HG03571 (cell line): ENCODE measurements at regions not wholly inside any gene's neighbourhood (a gene's known extent, or its start where the extent isn't known, plus 50 kb on each side); places are given as distances from the start of the nearest gene placed in this dataset.
"Not testable (repeated sequence)": the region's sequence is repeated elsewhere in the genome, so short reads cannot be mapped to it uniquely, and the experiment has no call there.

Experiments used
- ATAC-seq: cut with Tn5 transposase; IDR thresholded peaks from one replicate; pipeline ENCODE4 v1.9.1; 2021; ENCODE audit not compliant: unreplicated experiment

DNA sequence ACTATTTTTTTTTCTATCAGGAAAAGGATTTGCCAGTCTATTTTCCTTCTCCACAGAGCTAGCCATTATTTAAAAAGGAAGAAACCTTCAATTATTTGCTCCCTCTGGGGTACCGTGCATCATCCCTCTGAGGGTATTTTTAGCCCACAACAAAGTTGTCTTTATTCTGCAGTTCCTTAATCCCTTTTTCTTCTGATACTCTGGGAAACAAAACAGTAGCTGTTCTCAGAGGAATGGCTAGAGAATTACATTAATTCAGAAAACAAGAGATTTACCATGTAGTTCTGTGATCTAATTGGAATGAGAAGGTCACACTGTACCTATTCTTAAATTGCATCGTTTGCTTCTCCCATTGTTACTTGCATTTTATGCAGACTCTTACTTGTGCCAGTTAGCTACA is 1056.7 kb downstream of the STIM2 start:
- no peak for ATAC-seq

DNA sequence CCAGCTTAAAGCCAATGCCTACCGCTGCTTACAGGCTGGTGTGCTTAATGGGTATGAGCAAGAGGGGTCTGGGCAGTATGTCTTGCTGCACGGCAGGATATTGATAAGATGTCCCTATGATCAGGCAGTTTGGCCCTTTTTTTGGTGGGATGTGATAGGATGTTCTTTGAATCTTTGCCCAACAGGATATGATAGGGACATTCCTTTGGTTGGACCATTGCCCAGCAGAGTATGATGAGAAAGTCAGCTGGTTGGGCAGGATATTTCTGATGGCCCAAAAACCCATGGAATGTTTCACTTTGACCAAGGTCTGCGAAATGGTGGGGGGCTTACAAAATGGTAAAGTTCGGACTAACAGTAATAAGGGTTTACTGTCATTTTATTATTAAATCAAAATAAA is 1060.6 kb downstream of the STIM2 start:
- ATAC-seq: no peak

DNA sequence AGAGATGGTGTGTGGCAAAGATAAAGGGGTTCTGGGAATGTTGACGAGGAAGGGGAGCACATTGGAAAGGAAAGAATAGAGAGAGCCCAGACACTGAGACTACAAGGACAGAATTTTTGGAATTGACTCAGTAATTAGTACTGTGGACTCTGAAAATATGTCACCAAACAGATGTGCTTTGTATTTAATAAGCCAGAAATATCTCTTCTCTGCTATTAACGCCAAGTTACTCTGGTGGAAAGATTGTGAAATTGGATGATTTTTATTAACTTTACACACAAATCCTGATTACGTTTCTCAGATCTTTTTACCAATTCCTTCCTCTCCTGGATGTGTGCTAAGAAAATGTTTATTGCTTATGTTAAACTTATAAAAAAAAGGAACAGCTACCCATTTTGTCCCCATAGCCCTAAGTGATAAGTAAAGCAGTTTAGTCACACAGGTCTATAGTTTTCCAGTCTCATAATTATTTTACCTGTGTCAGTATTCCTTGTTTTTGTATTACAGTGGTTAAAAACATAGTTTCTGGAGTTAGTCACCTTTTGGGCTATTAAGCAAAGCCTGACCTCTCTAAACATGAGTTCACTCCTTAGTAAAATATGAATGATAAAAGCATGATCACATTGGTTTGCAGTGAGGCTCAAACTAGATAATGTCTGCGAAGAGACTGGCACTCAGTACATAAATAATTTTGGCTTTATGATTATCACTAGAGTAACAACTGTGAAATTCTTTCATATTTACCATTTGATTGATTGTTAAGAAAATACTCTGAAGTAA is 1068.3 kb downstream of the STIM2 start:
- ATAC-seq: no peak

DNA sequence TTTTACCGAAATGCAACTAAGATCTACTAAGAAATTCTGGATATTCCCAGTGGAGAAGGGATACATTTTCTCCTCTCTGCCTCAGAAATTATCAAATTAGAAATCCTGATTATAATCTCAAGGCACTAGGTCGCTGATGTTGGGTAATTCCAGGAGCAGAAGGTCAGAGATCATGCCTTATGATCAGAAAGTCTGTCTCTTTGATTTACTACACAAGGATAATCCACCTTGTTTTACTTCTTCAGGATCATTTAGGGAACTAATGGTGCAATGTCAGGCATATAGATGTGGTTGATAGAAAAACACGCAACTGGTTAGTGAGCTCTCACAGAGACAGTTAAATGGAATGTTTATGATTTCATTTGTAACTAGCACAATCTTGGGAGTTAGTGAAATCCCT is 1069.7 kb downstream of the STIM2 start:
- ATAC-seq: no peak

DNA sequence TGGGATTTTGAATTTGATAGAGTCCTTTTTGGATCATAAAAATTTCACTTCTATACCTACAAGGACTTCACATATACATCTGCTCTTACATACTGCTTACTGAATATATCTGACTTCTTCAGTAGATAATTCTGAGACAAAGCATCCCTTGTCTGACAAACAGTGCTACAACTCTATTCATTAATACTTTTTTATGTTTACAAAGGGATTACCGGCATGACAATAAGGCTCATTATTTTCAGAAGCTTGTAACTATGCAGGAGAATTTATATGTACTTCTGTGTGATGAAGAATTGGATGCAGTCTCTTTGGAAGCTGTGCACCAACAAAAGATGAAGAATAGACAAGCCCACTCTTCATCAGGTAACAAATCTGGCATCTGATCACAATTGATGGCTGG is 1070.3 kb downstream of the STIM2 start:
- ATAC-seq: no peak

DNA sequence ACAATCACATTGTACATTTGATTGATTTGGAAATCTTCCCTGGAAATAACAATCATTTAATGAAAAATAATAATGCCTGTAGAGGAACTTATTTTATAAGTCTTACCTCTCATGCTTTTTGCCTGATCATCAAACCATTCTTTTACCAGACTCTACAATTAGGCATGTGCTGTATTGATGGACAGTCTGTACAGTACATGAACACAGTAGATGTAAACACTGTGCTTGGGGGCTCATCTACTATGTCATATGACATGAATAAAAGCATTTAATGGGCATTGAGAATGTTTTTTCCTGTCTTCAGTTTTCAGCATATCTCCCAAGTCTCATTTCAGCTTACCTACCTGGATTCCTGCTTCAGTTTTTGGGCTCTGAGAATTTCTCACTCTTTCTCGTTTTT is 1070.9 kb downstream of the STIM2 start:
- ATAC-seq: no peak

DNA sequence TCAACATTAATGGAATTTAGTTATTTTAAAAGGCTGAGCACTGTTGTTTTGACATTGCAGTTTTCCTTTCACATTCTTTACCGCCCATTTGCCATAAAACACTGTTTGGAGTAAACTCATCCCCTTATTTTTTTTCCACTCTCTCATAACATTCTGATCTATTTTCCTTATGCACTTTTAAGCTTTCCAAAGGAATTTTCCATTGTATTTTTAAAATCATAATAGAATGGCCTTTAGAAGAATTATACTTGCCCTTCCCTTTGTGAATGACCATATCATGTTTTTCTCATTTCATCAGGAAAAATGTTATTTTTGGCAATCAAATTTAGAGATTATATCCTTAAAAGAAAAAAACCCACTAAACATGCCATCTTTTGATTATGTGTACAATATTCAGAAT is 1074.2 kb downstream of the STIM2 start:
- ATAC-seq: no peak

DNA sequence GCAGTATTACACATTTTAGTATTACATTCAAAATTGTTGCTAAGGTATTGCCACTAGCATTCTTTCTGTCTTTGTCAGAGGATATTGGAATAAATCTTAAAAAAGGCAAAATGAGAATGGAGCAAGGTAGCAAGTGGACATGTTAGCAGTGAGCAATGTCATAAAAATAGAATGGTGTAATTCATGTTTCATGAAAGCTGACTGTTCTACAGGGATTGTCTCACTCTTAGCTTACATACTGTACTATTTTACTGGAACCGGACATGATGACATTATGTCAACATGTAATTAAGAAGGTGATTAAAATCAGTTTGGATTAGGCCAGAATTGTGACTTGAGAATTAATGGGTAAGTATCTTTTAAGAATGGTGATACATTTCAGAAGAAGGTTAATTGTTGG is 1086.2 kb downstream of the STIM2 start:
- no peak for ATAC-seq

DNA sequence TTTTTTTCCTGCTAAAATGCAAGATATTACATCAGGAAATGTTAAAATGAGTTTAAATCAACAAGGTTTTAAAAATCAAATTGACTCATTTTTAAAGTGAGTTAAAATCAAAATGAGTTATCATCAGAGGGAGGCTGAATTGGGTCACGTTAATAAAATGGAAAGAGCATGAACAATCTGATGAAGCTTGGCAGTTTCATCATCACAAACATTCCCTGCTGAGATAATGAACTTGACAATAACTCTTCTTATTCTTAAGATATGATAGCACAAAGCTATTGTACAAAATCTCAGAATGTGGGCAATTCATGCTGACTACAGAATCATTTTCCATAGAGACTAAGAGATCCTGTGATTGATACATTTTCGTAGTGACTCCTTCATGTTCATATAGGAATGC is 1086.7 kb downstream of the STIM2 start:
- ATAC-seq: no peak

DNA sequence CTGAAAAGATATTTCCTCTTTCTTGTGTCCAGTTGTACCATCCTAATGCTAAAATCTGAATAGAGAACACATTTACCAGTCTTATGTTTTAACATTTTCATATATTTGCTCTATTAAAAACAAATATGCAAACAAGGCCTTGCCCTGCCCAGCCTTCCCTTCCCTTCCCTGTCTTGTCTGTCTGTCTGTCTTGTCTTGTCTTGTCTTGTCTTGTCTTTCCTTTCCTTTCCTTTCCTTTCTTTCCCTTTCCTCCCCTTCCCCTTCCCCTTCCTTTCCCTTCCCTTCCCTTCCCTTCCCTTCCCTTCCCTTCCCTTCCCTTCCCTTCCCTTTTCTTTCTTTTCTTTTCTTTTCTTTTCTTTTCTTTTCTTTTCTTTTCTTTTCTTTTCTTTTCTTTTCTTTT is 1103.5 kb downstream of the STIM2 start:
- ATAC-seq: no peak

DNA sequence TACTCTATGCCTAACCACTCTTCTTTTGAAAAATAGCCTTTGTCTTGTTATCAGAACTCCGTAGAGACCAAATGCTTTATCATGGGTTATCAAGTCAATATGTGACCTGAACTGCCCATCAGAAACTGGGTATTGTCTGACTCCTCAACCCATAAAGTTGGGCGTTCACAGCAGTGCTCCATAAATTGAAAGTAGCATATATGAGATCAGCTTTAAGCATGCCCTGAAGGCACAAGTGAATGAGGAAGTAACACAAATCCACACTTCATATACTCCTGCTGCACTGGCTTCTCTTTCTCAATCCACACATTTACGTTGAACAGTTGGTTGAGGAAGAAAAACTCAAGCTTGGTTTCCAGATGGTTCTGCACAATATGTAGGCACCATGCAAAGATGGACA is 1106.0 kb downstream of the STIM2 start:
- no peak for ATAC-seq

DNA sequence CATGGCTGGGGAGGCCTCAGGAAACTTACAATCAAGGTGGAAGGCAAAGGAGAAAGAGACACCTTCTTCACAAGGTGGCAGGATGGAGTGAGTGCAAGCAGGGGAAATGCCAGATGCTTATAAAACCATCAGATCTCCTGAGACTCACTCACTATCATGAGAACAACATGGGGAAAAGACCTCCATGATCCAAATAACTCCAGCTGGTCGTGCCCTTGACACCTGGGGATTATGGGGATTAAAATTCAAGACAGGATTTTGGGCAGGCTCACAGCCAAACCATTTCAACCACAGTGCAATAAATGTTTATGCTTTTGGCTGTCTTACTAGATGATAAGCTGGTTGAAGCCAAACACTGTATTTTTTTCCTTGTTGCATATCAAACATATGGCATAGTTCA is 1112.4 kb downstream of the STIM2 start:
- ATAC-seq: no peak

DNA sequence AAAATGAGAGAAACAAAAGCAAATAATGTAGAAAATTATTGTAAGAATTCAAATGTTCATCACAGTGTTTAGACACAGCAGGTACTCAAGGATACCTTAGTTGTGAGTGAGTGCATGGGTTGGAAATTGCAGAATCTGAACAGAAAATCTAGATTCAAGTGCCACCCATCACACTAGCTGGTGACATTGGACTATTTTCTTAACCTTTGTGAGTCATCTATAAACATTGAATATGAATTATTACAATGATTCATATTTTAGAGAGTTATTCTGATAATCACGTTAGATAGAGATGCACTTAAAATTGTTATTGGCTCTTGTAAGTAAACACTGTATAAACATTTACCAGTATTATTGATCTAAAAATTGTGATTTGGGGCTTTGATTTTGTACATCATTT is 1113.1 kb downstream of the STIM2 start:
- ATAC-seq: no peak

DNA sequence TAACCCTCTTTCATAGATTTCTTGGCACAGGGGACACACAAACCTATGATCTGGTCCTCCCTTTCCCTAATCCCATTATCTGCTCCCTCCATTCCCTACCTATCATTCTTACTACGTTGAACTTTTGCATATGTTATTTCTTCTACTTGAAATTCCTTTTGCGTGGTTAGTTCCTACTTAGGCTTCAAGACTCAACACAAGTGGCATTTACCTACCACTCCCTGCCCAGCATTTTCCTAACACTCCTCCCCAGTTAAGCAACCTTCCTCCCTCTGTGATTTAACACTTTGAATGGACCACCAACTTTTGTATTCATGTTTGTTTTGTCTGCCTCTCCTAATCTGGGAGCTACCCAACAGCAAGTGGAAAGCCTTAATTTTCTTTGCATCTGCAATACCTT is 1113.7 kb downstream of the STIM2 start:
- ATAC-seq: no peak

DNA sequence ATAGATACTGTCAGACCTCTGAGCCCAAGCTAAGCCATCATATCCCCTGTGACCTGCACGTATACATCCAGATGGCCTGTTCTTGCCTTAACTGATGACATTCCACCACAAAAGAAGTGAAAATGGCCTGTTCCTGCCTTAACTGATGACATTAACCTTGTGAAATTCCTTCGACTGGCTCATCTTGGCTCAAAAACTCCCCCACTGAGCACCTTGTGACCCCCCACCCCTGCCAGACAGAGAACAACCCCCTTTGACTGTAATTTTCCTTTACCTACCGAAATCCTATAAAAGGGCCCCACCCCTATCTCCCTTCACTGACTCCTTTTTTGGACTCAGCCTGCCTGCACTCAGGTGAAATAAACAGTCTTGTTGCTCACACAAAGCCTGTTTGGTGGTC is 1114.2 kb downstream of the STIM2 start:
- not testable (repeated sequence) for ATAC-seq

DNA sequence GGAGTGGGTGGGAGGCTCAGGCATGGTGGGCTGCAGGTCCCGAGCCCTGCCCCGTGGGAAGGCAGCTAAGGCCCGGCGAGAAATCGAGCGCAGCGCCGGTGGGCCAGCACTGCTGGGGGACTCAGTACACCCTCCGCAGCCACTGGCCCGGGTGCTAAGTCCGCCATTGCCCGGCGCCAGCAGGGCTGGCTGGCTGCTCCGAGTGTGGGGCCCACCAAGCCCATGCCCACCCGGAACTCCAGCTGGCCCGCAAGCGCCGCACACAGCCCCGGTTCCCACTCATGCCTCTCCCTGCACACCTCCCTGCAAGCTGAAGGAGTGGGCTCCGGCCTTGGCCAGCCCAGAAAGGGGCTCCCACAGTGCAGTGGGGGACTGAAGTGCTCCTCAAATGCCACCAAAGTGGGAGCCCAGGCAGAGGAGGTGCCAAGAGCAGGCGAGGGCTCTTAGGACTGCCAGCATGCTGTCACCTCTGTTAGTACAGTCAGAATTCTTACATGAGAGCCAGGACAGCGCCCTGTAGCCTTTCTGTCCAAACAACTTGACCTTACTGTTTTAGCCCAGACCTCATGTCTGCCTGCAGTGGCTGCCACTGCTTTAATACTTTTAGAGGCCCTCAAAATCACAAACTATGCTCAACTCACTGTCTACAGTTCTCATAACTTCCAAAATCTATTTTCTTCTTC is 1117.9 kb downstream of the STIM2 start:
- not testable (repeated sequence) for ATAC-seq

DNA sequence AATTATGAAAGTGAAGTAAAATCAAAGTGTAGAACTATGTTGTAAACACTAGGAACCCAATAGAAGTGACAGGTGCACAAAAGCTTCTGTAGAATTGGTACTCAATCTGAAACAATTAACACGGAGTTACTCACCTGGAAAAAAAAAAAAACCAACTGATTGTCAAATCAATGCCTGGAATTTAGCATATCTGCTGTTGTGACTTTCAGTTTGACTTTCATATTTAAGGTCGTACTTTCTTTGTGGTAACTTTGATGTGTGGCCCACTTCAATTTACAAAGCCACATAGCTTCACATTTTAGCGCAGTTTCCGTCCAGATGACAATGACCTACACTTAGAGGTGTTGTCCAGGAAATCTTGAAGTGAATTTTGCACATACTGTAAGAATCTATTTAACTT is 1124.9 kb downstream of the STIM2 start:
- no peak for ATAC-seq

DNA sequence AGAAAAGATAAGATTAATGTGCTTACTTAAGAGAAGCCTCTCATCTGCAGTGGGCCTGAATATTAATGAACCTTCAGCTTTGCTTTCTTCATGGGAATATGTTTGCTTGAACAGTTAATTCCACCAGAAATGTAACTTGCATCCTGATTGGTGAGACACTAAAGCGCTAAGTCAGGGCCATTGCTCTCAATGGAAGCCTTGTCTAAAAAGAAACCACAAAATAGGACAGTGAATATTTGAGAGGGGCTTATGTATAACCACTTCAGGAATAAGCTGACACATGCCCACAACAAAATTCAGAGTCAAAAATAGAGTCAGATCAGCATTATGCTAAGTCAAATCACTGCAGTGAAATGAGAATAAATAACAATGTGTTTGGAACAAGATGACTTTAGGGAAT is 1125.8 kb downstream of the STIM2 start:
- no peak for ATAC-seq

DNA sequence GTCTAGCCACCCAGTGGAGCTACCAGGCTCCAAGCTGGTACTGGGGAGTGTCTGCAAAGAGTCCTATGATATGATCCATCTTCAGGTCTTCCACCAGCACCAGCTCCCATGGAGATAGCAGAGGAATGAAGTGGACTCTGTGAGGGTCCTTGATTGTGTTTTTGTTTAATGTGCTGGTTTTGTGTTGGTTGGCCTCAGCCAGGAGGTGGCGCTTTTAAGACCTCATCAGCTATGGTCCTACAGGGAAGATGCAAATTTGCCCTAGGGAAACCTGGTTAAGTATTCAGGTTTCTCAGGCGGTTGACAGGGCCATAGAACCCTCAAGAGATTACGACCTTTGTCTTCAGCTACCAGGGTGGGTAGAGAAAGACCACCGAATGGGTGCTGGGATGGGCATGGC is 1141.1 kb downstream of the STIM2 start:
- ATAC-seq: no peak

DNA sequence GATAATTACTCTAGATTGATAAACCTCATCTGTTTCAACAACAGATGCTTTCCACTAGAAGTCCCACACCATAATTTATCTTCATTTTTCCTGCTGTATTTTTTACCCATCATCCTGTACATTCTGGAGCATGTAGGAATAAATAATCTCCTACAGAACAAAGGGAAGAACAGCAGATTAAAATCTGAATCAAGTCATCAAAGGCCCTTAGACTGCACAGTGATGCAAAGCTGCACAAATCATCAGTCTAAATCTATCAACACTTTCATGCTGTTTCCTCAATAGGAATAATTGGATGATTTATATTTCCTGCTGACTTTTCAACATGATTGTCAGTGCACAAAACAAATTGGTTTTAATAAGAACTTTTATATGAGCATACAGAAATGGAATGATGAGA is 1143.9 kb downstream of the STIM2 start:
- ATAC-seq: no peak

DNA sequence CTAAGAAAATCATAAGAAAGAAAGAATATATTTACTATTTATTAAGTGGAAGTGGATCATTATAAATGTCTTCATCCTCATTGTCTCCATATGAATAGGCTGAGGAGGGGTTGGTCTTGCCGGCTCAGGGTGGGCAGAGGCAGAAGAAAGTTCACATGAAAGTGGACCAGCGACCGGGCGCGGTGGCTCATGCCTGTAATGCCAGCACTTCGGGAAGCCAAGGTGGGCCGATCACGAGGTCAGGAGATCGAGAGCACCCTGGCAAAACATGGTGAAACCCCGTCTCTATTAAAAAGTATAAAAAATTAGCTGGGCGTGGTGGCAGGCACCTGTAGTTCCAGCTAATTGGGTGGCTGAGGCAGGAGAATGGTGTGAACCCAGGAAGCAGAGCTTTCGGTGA is 1145.4 kb downstream of the STIM2 start:
- no peak for ATAC-seq

DNA sequence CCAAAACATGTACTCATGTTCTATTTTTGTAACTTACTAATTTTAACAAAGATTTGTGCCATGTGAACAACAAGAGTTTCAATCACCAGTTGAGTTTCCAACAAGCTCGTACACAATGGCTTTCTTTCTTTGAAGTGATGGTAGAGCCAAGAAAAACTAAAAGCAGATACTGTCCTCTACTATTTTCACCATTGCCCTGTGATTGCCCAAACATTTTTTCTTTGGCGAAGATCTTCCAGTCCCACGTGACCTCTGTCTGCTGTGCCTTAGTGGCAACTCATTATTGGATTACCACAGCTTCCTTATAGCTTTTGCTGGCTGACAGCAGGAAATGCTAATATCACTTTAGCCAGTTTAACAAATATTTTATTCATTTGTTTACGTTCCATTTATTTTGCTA is 1147.1 kb downstream of the STIM2 start:
- ATAC-seq: no peak

DNA sequence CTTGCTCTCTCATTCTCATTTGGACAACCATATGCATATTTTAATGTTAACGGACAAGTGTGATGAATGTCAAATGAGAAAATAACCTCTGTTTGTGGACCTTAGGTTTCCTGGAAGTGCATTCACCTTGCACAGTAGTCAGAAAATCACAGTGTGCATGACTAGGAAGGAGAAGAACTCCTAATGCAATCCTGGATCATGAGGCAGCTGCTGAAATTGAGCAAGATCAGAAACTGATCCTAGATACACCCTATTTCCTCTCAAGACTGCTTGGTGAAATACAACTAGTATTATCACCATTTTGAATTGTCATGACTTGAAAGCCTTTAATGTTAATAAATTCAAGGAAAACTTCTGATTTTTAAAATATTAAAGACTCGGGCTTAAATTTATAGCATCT is 1148.9 kb downstream of the STIM2 start:
- ATAC-seq: no peak
